GM19324 (cell line): ENCODE measurements at regions not wholly inside any gene's neighbourhood (a gene's known extent, or its start where the extent isn't known, plus 50 kb on each side); places are given as distances from the start of the nearest gene placed in this dataset.

Experiments
- ATAC-seq: cut with Tn5 transposase; IDR thresholded peaks from one replicate; pipeline ENCODE4 v1.9.1; 2021; ENCODE audit warnings: mild to moderate bottlenecking, moderate library complexity; ENCODE audit not compliant: unreplicated experiment, low FRiP score

- no peak for ATAC-seq
Measured at GRCh38 chr1:209395169-209395568, 188.3 kb upstream of the CAMK1G start.

GRCh38 chr1:209397371-209397770, 186.1 kb upstream of the CAMK1G start:
- no peak for ATAC-seq

GRCh38 chr1:209397910-209398309, 185.6 kb upstream of the CAMK1G start:
- ATAC-seq, result no peak

GRCh38 chr1:209398313-209398991, 185.1 kb upstream of the CAMK1G start:
- ATAC-seq, result no peak

GRCh38 chr1:209399800-209400199, 183.7 kb upstream of the CAMK1G start:
- no peak for ATAC-seq

GRCh38 chr1:209400351-209401220, 182.9 kb upstream of the CAMK1G start:
- no peak for ATAC-seq

- no peak for ATAC-seq
Measured at GRCh38 chr1:209402697-209403096, 180.8 kb upstream of the CAMK1G start.

- no peak for ATAC-seq
Measured at GRCh38 chr1:209403921-209404320, 179.6 kb upstream of the CAMK1G start.

- ATAC-seq, result no peak
Measured at GRCh38 chr1:209404577-209404976, 178.9 kb upstream of the CAMK1G start.

GRCh38 chr1:209405183-209405814, 178.2 kb upstream of the CAMK1G start:
- no peak for ATAC-seq

GRCh38 chr1:209406168-209406567, 177.3 kb upstream of the CAMK1G start:
- ATAC-seq, result no peak

- no peak for ATAC-seq
Measured at GRCh38 chr1:209406595-209406994, 176.9 kb upstream of the CAMK1G start.

GRCh38 chr1:209409780-209410179, 173.7 kb upstream of the CAMK1G start:
- ATAC-seq, result no peak

GRCh38 chr1:209411491-209411929, 172.0 kb upstream of the CAMK1G start:
- no peak for ATAC-seq

- ATAC-seq, result no peak
Measured at GRCh38 chr1:209412036-209412435, 171.5 kb upstream of the CAMK1G start.

- ATAC-seq, result no peak
Measured at GRCh38 chr1:209412566-209412965, 170.9 kb upstream of the CAMK1G start.

- ATAC-seq, result no peak
Measured at GRCh38 chr1:209413062-209413461, 170.5 kb upstream of the CAMK1G start.

GRCh38 chr1:209414803-209415329, 168.6 kb upstream of the CAMK1G start:
- no peak for ATAC-seq

- no peak for ATAC-seq
Measured at GRCh38 chr1:209416039-209416438, 167.5 kb upstream of the CAMK1G start.

GRCh38 chr1:209416716-209417115, 166.8 kb upstream of the CAMK1G start:
- no peak for ATAC-seq

- no peak for ATAC-seq
Measured at GRCh38 chr1:209417761-209418160, 165.8 kb upstream of the CAMK1G start.
